ENCODE measurements at regions not wholly inside any gene's neighbourhood (a gene's known extent, or its start where the extent isn't known, plus 50 kb on each side); places are given as distances from the start of the nearest gene placed in this dataset.

GRCh38 chr13:99736541-99736940 is 235.0 kb downstream of the ZIC5 start:
- no peaks in the 10 kb centered on the region for H3K36me3 ChIP-seq
- intact Hi-C loops (cut with DNase I): no loop called here
- H3K4me1 ChIP-seq: no peaks in the 10 kb centered on the region
- no peak overlapping the region for H3K27ac ChIP-seq
- no peak for TF ChIP-seq CTCF (IDR thresholded peaks at IDR 0.05)
- no peak for DNase-seq (ENCODE audit: low spot score in 2 of 2)
- no peaks in the 10 kb centered on the region for H3K9me3 ChIP-seq
- H3K27me3 ChIP-seq: no peaks in the 10 kb centered on the region
- no peak overlapping the region for H3K4me3 ChIP-seq

- DNase-seq (ENCODE audit: low spot score in 2 of 2): no peak
- no peak for TF ChIP-seq CTCF (IDR thresholded peaks at IDR 0.05)
- H3K36me3 ChIP-seq: no peaks in the 10 kb centered on the region
- H3K9me3 ChIP-seq: no peaks in the 10 kb centered on the region
- no peaks in the 10 kb centered on the region for H3K27me3 ChIP-seq
- H3K4me1 ChIP-seq: no peaks in the 10 kb centered on the region
- intact Hi-C loops (cut with DNase I): no loop called here
- no peak overlapping the region for H3K4me3 ChIP-seq
- H3K27ac ChIP-seq: no peak overlapping the region
These were observed 232.9 kb downstream of the TM9SF2 start for GRCh38 chr13:99734013-99734693.

GRCh38 chr13:99733346-99733745 is 232.1 kb downstream of the TM9SF2 start:
- no peaks in the 10 kb centered on the region for H3K9me3 ChIP-seq
- H3K4me3 ChIP-seq: no peak overlapping the region
- no peaks in the 10 kb centered on the region for H3K36me3 ChIP-seq
- H3K27me3 ChIP-seq: no peaks in the 10 kb centered on the region
- no peak overlapping the region for H3K27ac ChIP-seq
- no peak for TF ChIP-seq CTCF (IDR thresholded peaks at IDR 0.05)
- DNase-seq (ENCODE audit: low spot score in 2 of 2): no peak
- intact Hi-C loops (cut with DNase I): no loop called here
- H3K4me1 ChIP-seq: no peaks in the 10 kb centered on the region

GRCh38 chr13:99731747-99732146 is 230.5 kb downstream of the TM9SF2 start:
- intact Hi-C loops (cut with DNase I): no loop called here
- H3K9me3 ChIP-seq: no peaks in the 10 kb centered on the region
- no peak overlapping the region for H3K4me3 ChIP-seq
- H3K36me3 ChIP-seq: no peaks in the 10 kb centered on the region
- H3K4me1 ChIP-seq: no peaks in the 10 kb centered on the region
- H3K27ac ChIP-seq: no peak overlapping the region
- no peaks in the 10 kb centered on the region for H3K27me3 ChIP-seq
- DNase-seq (ENCODE audit: low spot score in 2 of 2): no peak
- no peak for TF ChIP-seq CTCF (IDR thresholded peaks at IDR 0.05)

GRCh38 chr13:99730403-99730802 is 229.1 kb downstream of the TM9SF2 start:
- intact Hi-C loops (cut with DNase I): no loop called here
- no peak overlapping the region for H3K4me3 ChIP-seq

More at GRCh38 chr13:99730403-99730802, 229.1 kb downstream of the TM9SF2 start:
- no peak for TF ChIP-seq CTCF (IDR thresholded peaks at IDR 0.05)
- H3K4me1 ChIP-seq: no peaks in the 10 kb centered on the region
- H3K27me3 ChIP-seq: no peaks in the 10 kb centered on the region
- H3K36me3 ChIP-seq: no peaks in the 10 kb centered on the region
- no peaks in the 10 kb centered on the region for H3K9me3 ChIP-seq
- no peak for DNase-seq (ENCODE audit: low spot score in 2 of 2)
- H3K27ac ChIP-seq: no peak overlapping the region
